PC-9 (cell line): ENCODE measurements at regions not wholly inside any gene's neighbourhood (a gene's known extent, or its start where the extent isn't known, plus 50 kb on each side); places are given as distances from the start of the nearest gene placed in this dataset.

Experiments
- CTCF ChIP-seq: fragments of 200-600 bp; sonication (generic); conservative IDR thresholded peaks from 2 replicates; pipeline ENCODE4 v1.6.1; 2017; ENCODE audit warnings: mixed run types, antibody characterized with exemption, mild to moderate bottlenecking, moderate library complexity
- EZH2 ChIP-seq: fragments of 200-600 bp; sonication (generic); IDR thresholded peaks from 2 replicates; pipeline ENCODE4 v1.8.0; 2017; ENCODE audit warnings: antibody characterized with exemption, low read depth

GRCh38 chr6:137981758-137982157, 114.7 kb downstream of the TNFAIP3 start:
- TF ChIP-seq CTCF, result no peak
- no peak for TF ChIP-seq EZH2
